ENCODE measurements at regions not wholly inside any gene's neighbourhood (a gene's known extent, or its start where the extent isn't known, plus 50 kb on each side); places are given as distances from the start of the nearest gene placed in this dataset.

DNA sequence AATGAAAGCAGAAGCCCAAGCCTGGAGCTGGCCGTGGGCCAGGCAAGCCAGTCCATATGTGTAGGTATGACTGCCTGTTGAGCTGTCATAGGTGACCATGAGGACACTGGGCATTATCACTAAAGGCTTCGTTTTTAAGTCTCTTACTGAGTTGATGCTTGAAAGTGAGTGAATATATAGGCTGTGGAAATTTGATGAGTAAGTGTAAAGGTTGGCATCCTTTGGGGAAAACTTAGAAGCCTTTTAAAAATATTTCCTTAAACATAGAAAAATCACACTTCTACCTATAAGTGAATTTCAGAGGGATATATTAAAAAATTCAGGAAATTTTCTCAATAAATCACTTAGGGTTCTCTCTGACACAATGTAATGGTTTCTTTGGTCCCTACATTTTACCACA, 396.5 kb downstream of the FOXG1 start (continued):
- TF ChIP-seq ZNF532 (CRISPR knock-in tag; IDR thresholded peaks at IDR 0.05; ENCODE audit: borderline replicate concordance) (no peak), SP1 (CRISPR knock-in tag; conservative IDR thresholded peaks at IDR 0.05) (no peak), E2F5 (CRISPR knock-in tag; IDR thresholded peaks at IDR 0.05) (no peak), NFYB (CRISPR knock-in tag; conservative IDR thresholded peaks at IDR 0.05; ENCODE audit: low read depth) (no peak), USF1 (CRISPR knock-in tag; IDR thresholded peaks at IDR 0.05) (no peak), ZNF263 (CRISPR knock-in tag; IDR thresholded peaks at IDR 0.05; ENCODE audit: low read depth) (no peak), AR (CRISPR knock-in tag; IDR thresholded peaks at IDR 0.05) (no peak)
- TF ChIP-seq, protein P1, sequence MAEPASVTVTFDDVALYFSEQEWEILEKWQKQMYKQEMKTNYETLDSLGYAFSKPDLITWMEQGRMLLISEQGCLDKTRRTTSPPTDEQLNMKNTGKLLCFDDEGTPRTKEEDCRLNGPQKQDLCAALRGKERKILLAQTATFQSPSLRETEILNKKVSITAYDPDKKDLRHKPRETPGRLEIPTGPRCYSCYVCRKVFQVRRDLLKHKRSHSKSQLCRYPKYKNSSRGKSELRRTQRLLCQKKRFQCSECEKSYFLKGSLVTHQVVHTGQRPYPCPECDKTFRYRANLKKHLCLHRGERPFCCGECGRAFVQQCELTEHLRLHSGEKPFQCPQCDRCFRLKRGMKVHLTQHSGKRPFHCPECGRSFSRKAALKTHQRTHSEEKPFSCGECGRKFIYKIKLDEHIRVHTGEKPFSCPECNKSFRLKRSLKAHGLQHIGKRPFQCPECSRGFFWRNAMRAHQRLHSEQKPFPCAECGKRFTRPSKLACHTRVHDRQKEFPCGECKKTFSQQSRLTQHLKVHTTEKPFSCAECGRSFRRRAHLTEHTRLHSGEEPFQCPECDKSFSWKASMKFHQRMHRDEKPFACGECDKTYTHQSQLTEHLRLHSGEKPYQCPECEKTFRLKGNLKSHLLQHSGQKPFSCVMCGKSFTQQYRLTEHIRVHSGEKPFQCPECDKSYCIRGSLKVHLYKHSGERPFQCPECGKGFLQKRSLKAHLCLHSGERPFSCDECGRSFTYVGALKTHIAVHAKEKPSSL (CRISPR knock-in tag; conservative IDR thresholded peaks at IDR 0.05), result no peak

- ATAC-seq (no peak), DNase-seq (ENCODE audit: low spot score) (no peak)
- no peak overlapping the region for H3K27ac Mint-ChIP-seq
- no peaks in the 10 kb centered on the region for H3K36me3 Mint-ChIP-seq
- ChIA-PET POLR2A (no interaction called here), CTCF (no interaction called here)
- no peak overlapping the region for H3K4me3 Mint-ChIP-seq
- peaks cover 4% of the 10 kb centered on the region; the same call in 1 of the 2 replicates for H3K9me3 Mint-ChIP-seq
- no peaks in the 10 kb centered on the region for H3K27me3 Mint-ChIP-seq (ENCODE audit: low read depth)
- TF ChIP-seq KAT7 (CRISPR knock-in tag; IDR thresholded peaks at IDR 0.05; ENCODE audit: borderline replicate concordance), result no peak
- TF ChIP-seq SMAD4 (CRISPR knock-in tag; IDR thresholded peaks at IDR 0.05), result no peak
- TF ChIP-seq, protein P2, sequence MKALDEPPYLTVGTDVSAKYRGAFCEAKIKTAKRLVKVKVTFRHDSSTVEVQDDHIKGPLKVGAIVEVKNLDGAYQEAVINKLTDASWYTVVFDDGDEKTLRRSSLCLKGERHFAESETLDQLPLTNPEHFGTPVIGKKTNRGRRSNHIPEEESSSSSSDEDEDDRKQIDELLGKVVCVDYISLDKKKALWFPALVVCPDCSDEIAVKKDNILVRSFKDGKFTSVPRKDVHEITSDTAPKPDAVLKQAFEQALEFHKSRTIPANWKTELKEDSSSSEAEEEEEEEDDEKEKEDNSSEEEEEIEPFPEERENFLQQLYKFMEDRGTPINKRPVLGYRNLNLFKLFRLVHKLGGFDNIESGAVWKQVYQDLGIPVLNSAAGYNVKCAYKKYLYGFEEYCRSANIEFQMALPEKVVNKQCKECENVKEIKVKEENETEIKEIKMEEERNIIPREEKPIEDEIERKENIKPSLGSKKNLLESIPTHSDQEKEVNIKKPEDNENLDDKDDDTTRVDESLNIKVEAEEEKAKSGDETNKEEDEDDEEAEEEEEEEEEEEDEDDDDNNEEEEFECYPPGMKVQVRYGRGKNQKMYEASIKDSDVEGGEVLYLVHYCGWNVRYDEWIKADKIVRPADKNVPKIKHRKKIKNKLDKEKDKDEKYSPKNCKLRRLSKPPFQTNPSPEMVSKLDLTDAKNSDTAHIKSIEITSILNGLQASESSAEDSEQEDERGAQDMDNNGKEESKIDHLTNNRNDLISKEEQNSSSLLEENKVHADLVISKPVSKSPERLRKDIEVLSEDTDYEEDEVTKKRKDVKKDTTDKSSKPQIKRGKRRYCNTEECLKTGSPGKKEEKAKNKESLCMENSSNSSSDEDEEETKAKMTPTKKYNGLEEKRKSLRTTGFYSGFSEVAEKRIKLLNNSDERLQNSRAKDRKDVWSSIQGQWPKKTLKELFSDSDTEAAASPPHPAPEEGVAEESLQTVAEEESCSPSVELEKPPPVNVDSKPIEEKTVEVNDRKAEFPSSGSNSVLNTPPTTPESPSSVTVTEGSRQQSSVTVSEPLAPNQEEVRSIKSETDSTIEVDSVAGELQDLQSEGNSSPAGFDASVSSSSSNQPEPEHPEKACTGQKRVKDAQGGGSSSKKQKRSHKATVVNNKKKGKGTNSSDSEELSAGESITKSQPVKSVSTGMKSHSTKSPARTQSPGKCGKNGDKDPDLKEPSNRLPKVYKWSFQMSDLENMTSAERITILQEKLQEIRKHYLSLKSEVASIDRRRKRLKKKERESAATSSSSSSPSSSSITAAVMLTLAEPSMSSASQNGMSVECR (CRISPR knock-in tag; IDR thresholded peaks at IDR 0.05; ENCODE audit: borderline replicate concordance), result no peak
- no peak for TF ChIP-seq MXD4 (CRISPR knock-in tag; IDR thresholded peaks at IDR 0.05; ENCODE audit: borderline replicate concordance)
- TF ChIP-seq, protein P3, sequence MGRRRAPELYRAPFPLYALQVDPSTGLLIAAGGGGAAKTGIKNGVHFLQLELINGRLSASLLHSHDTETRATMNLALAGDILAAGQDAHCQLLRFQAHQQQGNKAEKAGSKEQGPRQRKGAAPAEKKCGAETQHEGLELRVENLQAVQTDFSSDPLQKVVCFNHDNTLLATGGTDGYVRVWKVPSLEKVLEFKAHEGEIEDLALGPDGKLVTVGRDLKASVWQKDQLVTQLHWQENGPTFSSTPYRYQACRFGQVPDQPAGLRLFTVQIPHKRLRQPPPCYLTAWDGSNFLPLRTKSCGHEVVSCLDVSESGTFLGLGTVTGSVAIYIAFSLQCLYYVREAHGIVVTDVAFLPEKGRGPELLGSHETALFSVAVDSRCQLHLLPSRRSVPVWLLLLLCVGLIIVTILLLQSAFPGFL (CRISPR knock-in tag; IDR thresholded peaks at IDR 0.05; ENCODE audit: borderline replicate concordance), result no peak
- TF ChIP-seq ZNF263 (CRISPR knock-in tag; IDR thresholded peaks at IDR 0.05; ENCODE audit: low read depth), result no peak
- no peak for TF ChIP-seq PRRX2 (CRISPR knock-in tag; IDR thresholded peaks at IDR 0.05)
- TF ChIP-seq, protein P4, sequence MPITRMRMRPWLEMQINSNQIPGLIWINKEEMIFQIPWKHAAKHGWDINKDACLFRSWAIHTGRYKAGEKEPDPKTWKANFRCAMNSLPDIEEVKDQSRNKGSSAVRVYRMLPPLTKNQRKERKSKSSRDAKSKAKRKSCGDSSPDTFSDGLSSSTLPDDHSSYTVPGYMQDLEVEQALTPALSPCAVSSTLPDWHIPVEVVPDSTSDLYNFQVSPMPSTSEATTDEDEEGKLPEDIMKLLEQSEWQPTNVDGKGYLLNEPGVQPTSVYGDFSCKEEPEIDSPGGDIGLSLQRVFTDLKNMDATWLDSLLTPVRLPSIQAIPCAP (CRISPR knock-in tag; IDR thresholded peaks at IDR 0.05), result no peak
- TF ChIP-seq NR3C1 (CRISPR knock-in tag; conservative IDR thresholded peaks at IDR 0.05; ENCODE audit: low read depth), result no peak
- TF ChIP-seq RORB (CRISPR knock-in tag; IDR thresholded peaks at IDR 0.05), result no peak
- no peaks in the 10 kb centered on the region for H3K4me1 Mint-ChIP-seq
These were observed 398.8 kb downstream of the FOXG1 start for GRCh38 chr14:29165431-29165830.

Data from WTC11 (cell line).